ENCODE measurements at regions not wholly inside any gene's neighbourhood (a gene's known extent, or its start where the extent isn't known, plus 50 kb on each side); places are given as distances from the start of the nearest gene placed in this dataset.

DNA sequence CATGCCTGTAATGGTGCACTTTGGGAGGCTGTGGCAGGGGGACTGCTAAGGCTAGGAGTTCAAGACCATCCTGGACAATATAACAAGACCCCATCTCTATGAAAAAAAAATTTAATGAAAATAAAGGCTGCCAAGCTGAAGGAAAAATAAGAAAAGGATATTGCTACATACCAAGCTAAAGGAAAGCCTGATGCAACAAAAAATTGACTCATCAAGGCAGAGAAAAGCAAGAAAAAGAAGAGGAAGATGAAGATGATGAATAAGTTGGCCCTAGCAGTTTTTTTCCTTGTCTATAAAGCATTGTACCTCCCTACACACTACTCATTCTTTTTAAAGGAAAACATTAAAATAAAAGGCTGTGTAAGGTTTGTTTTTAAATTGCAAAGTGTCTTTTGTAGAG lies 441.9 kb upstream of the MDFIC2 start:
- H3K4me1 ChIP-seq (ENCODE audit: control insufficient read depth in 4 of 4, insufficient read depth in 4 of 4, low read length in 3 of 4): no peaks in the 10 kb centered on the region
- no peak for TF ChIP-seq TAF1 (conservative IDR thresholded peaks at IDR 0.05)
- TF ChIP-seq, protein P1, sequence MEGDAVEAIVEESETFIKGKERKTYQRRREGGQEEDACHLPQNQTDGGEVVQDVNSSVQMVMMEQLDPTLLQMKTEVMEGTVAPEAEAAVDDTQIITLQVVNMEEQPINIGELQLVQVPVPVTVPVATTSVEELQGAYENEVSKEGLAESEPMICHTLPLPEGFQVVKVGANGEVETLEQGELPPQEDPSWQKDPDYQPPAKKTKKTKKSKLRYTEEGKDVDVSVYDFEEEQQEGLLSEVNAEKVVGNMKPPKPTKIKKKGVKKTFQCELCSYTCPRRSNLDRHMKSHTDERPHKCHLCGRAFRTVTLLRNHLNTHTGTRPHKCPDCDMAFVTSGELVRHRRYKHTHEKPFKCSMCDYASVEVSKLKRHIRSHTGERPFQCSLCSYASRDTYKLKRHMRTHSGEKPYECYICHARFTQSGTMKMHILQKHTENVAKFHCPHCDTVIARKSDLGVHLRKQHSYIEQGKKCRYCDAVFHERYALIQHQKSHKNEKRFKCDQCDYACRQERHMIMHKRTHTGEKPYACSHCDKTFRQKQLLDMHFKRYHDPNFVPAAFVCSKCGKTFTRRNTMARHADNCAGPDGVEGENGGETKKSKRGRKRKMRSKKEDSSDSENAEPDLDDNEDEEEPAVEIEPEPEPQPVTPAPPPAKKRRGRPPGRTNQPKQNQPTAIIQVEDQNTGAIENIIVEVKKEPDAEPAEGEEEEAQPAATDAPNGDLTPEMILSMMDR (IDR thresholded peaks at IDR 0.05; ENCODE audit: low read depth, low read length, missing input control): no peak
- no peak for TF ChIP-seq JUND (IDR thresholded peaks at IDR 0.05)
- no peaks in the 10 kb centered on the region for H3K36me3 ChIP-seq (ENCODE audit: control insufficient read depth in 4 of 4, insufficient read depth in 3 of 4, low read depth in 1 of 4, low read length in 3 of 4)
- H3K27ac ChIP-seq (ENCODE audit: low read depth in 1 of 2, low read length in 2 of 2): no peak overlapping the region
- DNase-seq (ENCODE audit: low spot score): no peak
- peaks cover 0 to 9% (median 0%) of the 10 kb centered on the region in 4 donors for H3K27me3 ChIP-seq (ENCODE audit: control insufficient read depth in 4 of 4, insufficient read depth in 4 of 4, low read length in 3 of 4)
- no peak overlapping the region for H3K4me3 ChIP-seq (ENCODE audit: low read depth in 1 of 3, low read length in 3 of 3)
- H3K9me3 ChIP-seq (ENCODE audit: control insufficient read depth in 4 of 4, low read length in 3 of 4): peaks cover 0 to 4% (median 0%) of the 10 kb centered on the region in 4 donors
- H3K9ac ChIP-seq (ENCODE audit: low read depth in 1 of 2, low read length in 2 of 2): no peak overlapping the region

DNA sequence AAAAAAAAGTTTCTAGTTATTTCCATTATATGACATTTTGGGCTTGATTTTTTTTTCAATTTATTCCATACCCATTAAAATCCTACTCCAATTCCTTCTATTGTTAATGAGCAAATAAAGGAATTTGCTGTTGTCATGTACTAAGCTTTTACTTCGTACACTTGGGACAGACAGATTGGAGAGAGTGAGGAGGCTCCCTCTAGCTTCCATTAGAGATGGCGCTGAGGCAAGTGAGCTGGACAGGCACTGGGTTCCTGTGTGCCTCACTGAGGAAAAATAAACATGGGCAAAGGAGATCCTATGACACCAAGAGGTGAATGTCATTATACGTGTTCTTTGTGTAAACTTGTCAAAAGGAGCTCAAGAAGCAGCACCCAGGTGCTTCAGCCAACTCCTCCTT lies 441.1 kb upstream of the MDFIC2 start:
- Histone ChIP-seq H3K4me3 (ENCODE audit: low read depth in 1 of 3, low read length in 3 of 3) (no peak overlapping the region), H3K36me3 (ENCODE audit: control insufficient read depth in 4 of 4, insufficient read depth in 3 of 4, low read depth in 1 of 4, low read length in 3 of 4) (no peaks in the 10 kb centered on the region), H3K9me3 (ENCODE audit: control insufficient read depth in 4 of 4, low read length in 3 of 4) (peaks cover 0 to 4% (median 0%) of the 10 kb centered on the region in 4 donors), H3K4me1 (ENCODE audit: control insufficient read depth in 4 of 4, insufficient read depth in 4 of 4, low read length in 3 of 4) (no peaks in the 10 kb centered on the region), H3K27me3 (ENCODE audit: control insufficient read depth in 4 of 4, insufficient read depth in 4 of 4, low read length in 3 of 4) (peaks cover 0 to 9% (median 0%) of the 10 kb centered on the region in 4 donors), H3K27ac (ENCODE audit: low read depth in 1 of 2, low read length in 2 of 2) (no peak overlapping the region), H3K9ac (ENCODE audit: low read depth in 1 of 2, low read length in 2 of 2) (no peak overlapping the region)
- TF ChIP-seq, protein P2, sequence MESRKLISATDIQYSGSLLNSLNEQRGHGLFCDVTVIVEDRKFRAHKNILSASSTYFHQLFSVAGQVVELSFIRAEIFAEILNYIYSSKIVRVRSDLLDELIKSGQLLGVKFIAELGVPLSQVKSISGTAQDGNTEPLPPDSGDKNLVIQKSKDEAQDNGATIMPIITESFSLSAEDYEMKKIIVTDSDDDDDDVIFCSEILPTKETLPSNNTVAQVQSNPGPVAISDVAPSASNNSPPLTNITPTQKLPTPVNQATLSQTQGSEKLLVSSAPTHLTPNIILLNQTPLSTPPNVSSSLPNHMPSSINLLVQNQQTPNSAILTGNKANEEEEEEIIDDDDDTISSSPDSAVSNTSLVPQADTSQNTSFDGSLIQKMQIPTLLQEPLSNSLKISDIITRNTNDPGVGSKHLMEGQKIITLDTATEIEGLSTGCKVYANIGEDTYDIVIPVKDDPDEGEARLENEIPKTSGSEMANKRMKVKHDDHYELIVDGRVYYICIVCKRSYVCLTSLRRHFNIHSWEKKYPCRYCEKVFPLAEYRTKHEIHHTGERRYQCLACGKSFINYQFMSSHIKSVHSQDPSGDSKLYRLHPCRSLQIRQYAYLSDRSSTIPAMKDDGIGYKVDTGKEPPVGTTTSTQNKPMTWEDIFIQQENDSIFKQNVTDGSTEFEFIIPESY (IDR thresholded peaks at IDR 0.05): no peak
- TF ChIP-seq JUND (IDR thresholded peaks at IDR 0.05) (no peak), FOXA2 (IDR thresholded peaks at IDR 0.05) (no peak), RAD21 (IDR thresholded peaks at IDR 0.05) (no peak), SP1 (IDR thresholded peaks at IDR 0.05) (no peak), NR2F2 (IDR thresholded peaks at IDR 0.05) (no peak), EGR1 (IDR thresholded peaks at IDR 0.05; ENCODE audit: low read depth in 2 of 2) (no peak), YY1 (IDR thresholded peaks at IDR 0.05) (no peak), HNF4G (IDR thresholded peaks at IDR 0.05) (no peak), GABPA (IDR thresholded peaks at IDR 0.05 in 1 of 2, conservative IDR thresholded peaks at IDR 0.05 in 1 of 2) (no peak), HNF4A (conservative IDR thresholded peaks at IDR 0.05) (no peak), RXRA (IDR thresholded peaks at IDR 0.05) (no peak), FOXA1 (IDR thresholded peaks at IDR 0.05) (no peak)
- TF ChIP-seq, protein P3, sequence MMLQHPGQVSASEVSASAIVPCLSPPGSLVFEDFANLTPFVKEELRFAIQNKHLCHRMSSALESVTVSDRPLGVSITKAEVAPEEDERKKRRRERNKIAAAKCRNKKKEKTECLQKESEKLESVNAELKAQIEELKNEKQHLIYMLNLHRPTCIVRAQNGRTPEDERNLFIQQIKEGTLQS (IDR thresholded peaks at IDR 0.05): no peak
- TF ChIP-seq, protein P4, sequence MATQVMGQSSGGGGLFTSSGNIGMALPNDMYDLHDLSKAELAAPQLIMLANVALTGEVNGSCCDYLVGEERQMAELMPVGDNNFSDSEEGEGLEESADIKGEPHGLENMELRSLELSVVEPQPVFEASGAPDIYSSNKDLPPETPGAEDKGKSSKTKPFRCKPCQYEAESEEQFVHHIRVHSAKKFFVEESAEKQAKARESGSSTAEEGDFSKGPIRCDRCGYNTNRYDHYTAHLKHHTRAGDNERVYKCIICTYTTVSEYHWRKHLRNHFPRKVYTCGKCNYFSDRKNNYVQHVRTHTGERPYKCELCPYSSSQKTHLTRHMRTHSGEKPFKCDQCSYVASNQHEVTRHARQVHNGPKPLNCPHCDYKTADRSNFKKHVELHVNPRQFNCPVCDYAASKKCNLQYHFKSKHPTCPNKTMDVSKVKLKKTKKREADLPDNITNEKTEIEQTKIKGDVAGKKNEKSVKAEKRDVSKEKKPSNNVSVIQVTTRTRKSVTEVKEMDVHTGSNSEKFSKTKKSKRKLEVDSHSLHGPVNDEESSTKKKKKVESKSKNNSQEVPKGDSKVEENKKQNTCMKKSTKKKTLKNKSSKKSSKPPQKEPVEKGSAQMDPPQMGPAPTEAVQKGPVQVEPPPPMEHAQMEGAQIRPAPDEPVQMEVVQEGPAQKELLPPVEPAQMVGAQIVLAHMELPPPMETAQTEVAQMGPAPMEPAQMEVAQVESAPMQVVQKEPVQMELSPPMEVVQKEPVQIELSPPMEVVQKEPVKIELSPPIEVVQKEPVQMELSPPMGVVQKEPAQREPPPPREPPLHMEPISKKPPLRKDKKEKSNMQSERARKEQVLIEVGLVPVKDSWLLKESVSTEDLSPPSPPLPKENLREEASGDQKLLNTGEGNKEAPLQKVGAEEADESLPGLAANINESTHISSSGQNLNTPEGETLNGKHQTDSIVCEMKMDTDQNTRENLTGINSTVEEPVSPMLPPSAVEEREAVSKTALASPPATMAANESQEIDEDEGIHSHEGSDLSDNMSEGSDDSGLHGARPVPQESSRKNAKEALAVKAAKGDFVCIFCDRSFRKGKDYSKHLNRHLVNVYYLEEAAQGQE (IDR thresholded peaks at IDR 0.05): no peak
- TF ChIP-seq, protein P5, sequence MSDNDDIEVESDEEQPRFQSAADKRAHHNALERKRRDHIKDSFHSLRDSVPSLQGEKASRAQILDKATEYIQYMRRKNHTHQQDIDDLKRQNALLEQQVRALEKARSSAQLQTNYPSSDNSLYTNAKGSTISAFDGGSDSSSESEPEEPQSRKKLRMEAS (IDR thresholded peaks at IDR 0.05): no peak
- WGBS: 50% methylated on average over 3 of the region's 3 CpGs
- no peak for DNase-seq (ENCODE audit: low spot score)

Measured in liver (tissue), 8 donors.